GM23338 (cell line): ENCODE measurements at regions not wholly inside any gene's neighbourhood (a gene's known extent, or its start where the extent isn't known, plus 50 kb on each side); places are given as distances from the start of the nearest gene placed in this dataset.

Experiments
- ATAC-seq: fragments of 200-7000 bp; cut with Tn5 transposase; 3 replicates; pipeline ENCODE4 v1.9.1; 2020
- DNase-seq: peaks from one replicate; pipeline ENCODE4 v3.0.0-alpha.2; 2015; ENCODE audit warnings: low spot score
- H2AFZ ChIP-seq: fragments of 200-600 bp; sonication (generic); 2 replicates; pipeline ENCODE4 v1.8.0; 2016; ENCODE audit warnings: antibody characterized with exemption, mild to moderate bottlenecking, moderate library complexity
- H3F3A ChIP-seq: fragments of 200-600 bp; sonication (generic); replicated peaks from 2 replicates; pipeline ENCODE4 v1.8.0; 2017; ENCODE audit warnings: antibody characterized with exemption, mixed run types, low read depth
- H3K27ac ChIP-seq: fragments of 200-600 bp; sonication (generic); 2 replicates; pipeline ENCODE4 v1.6.1; 2016; ENCODE audit warnings: low read depth
- H3K27me3 ChIP-seq: fragments of 200-600 bp; sonication (generic); 2 replicates; pipeline ENCODE4 v1.8.0; 2016; ENCODE audit warnings: mild to moderate bottlenecking, mixed run types, moderate library complexity; ENCODE audit not compliant: insufficient read depth
- H3K36me3 ChIP-seq: fragments of 200-600 bp; sonication (generic); 2 replicates; pipeline ENCODE4 v1.8.0; 2016; ENCODE audit warnings: mild to moderate bottlenecking; ENCODE audit not compliant: insufficient read depth
- H3K4me1 ChIP-seq: fragments of 200-600 bp; sonication (generic); 2 replicates; pipeline ENCODE4 v1.8.0; 2016; ENCODE audit warnings: mild to moderate bottlenecking, moderate library complexity; ENCODE audit not compliant: insufficient read depth
- H3K4me2 ChIP-seq: fragments of 200-600 bp; sonication (generic); 2 replicates; pipeline ENCODE4 v1.7.1; 2017; ENCODE audit warnings: mixed run types
- H3K4me3 ChIP-seq: fragments of 200-600 bp; sonication (generic); 2 replicates; pipeline ENCODE4 v1.6.1; 2016; ENCODE audit warnings: mixed run types
- H3K79me2 ChIP-seq: fragments of 200-600 bp; sonication (generic); replicated peaks from 2 replicates; pipeline ENCODE4 v1.8.0; 2017; ENCODE audit warnings: mild to moderate bottlenecking; ENCODE audit not compliant: insufficient read depth
- H3K9me2 ChIP-seq: fragments of 200-600 bp; sonication (generic); 2 replicates; pipeline ENCODE4 v1.8.0; 2017; ENCODE audit not compliant: insufficient read depth
- H4K20me1 ChIP-seq: fragments of 200-600 bp; sonication (generic); replicated peaks from 2 replicates; pipeline ENCODE4 v1.8.0; 2017; ENCODE audit warnings: mild to moderate bottlenecking; ENCODE audit not compliant: insufficient read depth
- H3K27ac Mint-ChIP-seq: 2 replicates; pipeline ENCODE4 v1.8.0; 2020; ENCODE audit warnings: inconsistent platforms, mild to moderate bottlenecking, moderate library complexity, mixed read lengths
- H3K27me3 Mint-ChIP-seq: 3 replicates; pipeline ENCODE4 v1.8.0; 2022; ENCODE audit warnings: low read depth, mild to moderate bottlenecking, moderate library complexity, mixed read lengths, inconsistent platforms; ENCODE audit not compliant: insufficient read depth, poor library complexity
- H3K36me3 Mint-ChIP-seq: 3 replicates; pipeline ENCODE4 v1.8.0; 2021; ENCODE audit warnings: low read depth, mild to moderate bottlenecking, inconsistent platforms, moderate library complexity, mixed read lengths
- H3K4me1 Mint-ChIP-seq: 3 replicates; pipeline ENCODE4 v1.8.0; 2020; ENCODE audit warnings: mild to moderate bottlenecking, inconsistent platforms, mixed read lengths
- H3K4me3 Mint-ChIP-seq: 3 replicates; pipeline ENCODE4 v1.8.0; 2021; ENCODE audit warnings: moderate library complexity, mild to moderate bottlenecking, inconsistent platforms, mixed read lengths
- H3K9me3 Mint-ChIP-seq: 3 replicates; pipeline ENCODE4 v1.8.0; 2020; ENCODE audit warnings: moderate library complexity, mild to moderate bottlenecking, inconsistent platforms, mixed read lengths
- CREB1 ChIP-seq: fragments of 250-450 bp; sonication (Bioruptor Pico); IDR thresholded peaks from 2 replicates; pipeline ENCODE4 v1.5.0; 2020; ENCODE audit warnings: low read depth, mild to moderate bottlenecking, moderate library complexity
- EZH2 ChIP-seq: fragments of 200-600 bp; sonication (generic); IDR thresholded peaks from one replicate; pipeline ENCODE4 v1.8.0; 2017; ENCODE audit warnings: antibody characterized with exemption, mild to moderate bottlenecking, low read depth; ENCODE audit not compliant: unreplicated experiment
- EZH2phosphoT487 ChIP-seq: fragments of 200-600 bp; sonication (generic); IDR thresholded peaks from one replicate; pipeline ENCODE4 v1.8.1; 2018; ENCODE audit warnings: antibody characterized with exemption; ENCODE audit not compliant: unreplicated experiment
- JUNB ChIP-seq: IDR thresholded peaks from one replicate; pipeline ENCODE4 v1.6.1; 2016; ENCODE audit warnings: antibody characterized with exemption; ENCODE audit not compliant: unreplicated experiment
- NANOG ChIP-seq: IDR thresholded peaks from 2 replicates; pipeline ENCODE4 v1.6.1; 2016; ENCODE audit warnings: antibody characterized with exemption, borderline replicate concordance
- POLR2AphosphoS5 ChIP-seq: IDR thresholded peaks from 2 replicates; pipeline ENCODE4 v1.6.1; 2016; ENCODE audit warnings: antibody characterized with exemption, low read depth
- STAT1 ChIP-seq: IDR thresholded peaks from one replicate; pipeline ENCODE4 v1.6.1; 2016; ENCODE audit warnings: antibody characterized with exemption; ENCODE audit not compliant: unreplicated experiment
- ZNF114 ChIP-seq: fragments of 250-450 bp; sonication (Bioruptor Pico); IDR thresholded peaks from 2 replicates; pipeline ENCODE4 v1.5.0; 2020; ENCODE audit warnings: mild to moderate bottlenecking, moderate library complexity
- ZNF331 ChIP-seq: fragments of 250-450 bp; sonication (Bioruptor Pico); IDR thresholded peaks from 2 replicates; pipeline ENCODE4 v1.5.0; 2020; ENCODE audit warnings: low read depth, mild to moderate bottlenecking, moderate library complexity
- TF ChIP-seq, protein P1 (sequence below), 2 experiments: fragments of 200-600 bp in 1 of 2; sonication (generic) in 1 of 2; conservative IDR thresholded peaks; 2 replicates each; pipeline versions ENCODE4 v1.5.1 to v1.6.1; 2016 to 2017; ENCODE audit warnings: antibody characterized with exemption in 2 of 2, low read depth in 2 of 2, mild to moderate bottlenecking in 2 of 2, moderate library complexity in 1 of 2
- TF ChIP-seq, protein P2 (sequence below): IDR thresholded peaks from one replicate; pipeline ENCODE4 v1.6.1; 2018; ENCODE audit warnings: antibody characterized with exemption; ENCODE audit not compliant: unreplicated experiment
- TF ChIP-seq, protein P3 (sequence below): IDR thresholded peaks from 2 replicates; pipeline ENCODE4 v1.6.1; 2016; ENCODE audit warnings: antibody characterized with exemption
- TF ChIP-seq, protein P4 (sequence below): fragments of 250-450 bp; sonication (Bioruptor Pico); IDR thresholded peaks from 2 replicates; pipeline ENCODE4 v1.5.0; 2020; ENCODE audit warnings: mild to moderate bottlenecking, moderate library complexity

DNA sequence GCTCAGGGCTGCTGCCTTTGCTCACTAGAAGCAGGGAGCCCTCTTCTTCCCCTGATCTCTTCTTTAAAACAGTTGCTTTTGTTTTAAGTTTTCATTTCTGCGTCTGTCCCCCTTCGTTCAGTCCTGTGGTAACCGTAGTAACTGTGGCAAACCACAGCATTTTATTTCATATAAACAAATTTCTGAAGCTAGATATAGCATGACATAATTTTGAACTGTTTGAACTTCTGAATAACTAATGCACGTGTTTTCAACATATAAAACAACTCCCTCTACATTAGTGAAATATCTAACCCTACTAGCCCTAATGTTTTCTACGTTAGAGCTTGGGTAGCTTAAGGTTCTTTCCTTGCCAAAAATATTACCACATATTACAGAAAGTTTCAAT lies 104.6 kb downstream of the DISP1 start:
- Histone ChIP-seq H3K27me3 (no peaks in the 10 kb centered on the region), H3K4me3 (no peak overlapping the region), H2AFZ (no peak overlapping the region), H3K4me1 (no peaks in the 10 kb centered on the region), H3K9me2 (no peaks in the 10 kb centered on the region), H3K36me3 (peaks cover 6% of the 10 kb centered on the region; the same call in 1 of the 2 replicates), H3F3A (no peaks in the 10 kb centered on the region), H4K20me1 (no peaks in the 10 kb centered on the region), H3K27ac (no peak overlapping the region), H3K4me2 (no peak overlapping the region), H3K79me2 (no peaks in the 10 kb centered on the region)
- H3K9me3 Mint-ChIP-seq: peaks cover 9% of the 10 kb centered on the region
- H3K27me3 Mint-ChIP-seq: no peaks in the 10 kb centered on the region
- H3K4me1 Mint-ChIP-seq: no peaks in the 10 kb centered on the region; the same call in 2 of the 3 replicates
- ATAC-seq: no peak
- H3K36me3 Mint-ChIP-seq: peaks cover 8% of the 10 kb centered on the region
- no peak for TF ChIP-seq STAT1
- TF ChIP-seq, protein P1, sequence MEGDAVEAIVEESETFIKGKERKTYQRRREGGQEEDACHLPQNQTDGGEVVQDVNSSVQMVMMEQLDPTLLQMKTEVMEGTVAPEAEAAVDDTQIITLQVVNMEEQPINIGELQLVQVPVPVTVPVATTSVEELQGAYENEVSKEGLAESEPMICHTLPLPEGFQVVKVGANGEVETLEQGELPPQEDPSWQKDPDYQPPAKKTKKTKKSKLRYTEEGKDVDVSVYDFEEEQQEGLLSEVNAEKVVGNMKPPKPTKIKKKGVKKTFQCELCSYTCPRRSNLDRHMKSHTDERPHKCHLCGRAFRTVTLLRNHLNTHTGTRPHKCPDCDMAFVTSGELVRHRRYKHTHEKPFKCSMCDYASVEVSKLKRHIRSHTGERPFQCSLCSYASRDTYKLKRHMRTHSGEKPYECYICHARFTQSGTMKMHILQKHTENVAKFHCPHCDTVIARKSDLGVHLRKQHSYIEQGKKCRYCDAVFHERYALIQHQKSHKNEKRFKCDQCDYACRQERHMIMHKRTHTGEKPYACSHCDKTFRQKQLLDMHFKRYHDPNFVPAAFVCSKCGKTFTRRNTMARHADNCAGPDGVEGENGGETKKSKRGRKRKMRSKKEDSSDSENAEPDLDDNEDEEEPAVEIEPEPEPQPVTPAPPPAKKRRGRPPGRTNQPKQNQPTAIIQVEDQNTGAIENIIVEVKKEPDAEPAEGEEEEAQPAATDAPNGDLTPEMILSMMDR (conservative IDR thresholded peaks at IDR 0.05; ENCODE audit: low read depth in 2 of 2): no peak
- TF ChIP-seq, protein P2, sequence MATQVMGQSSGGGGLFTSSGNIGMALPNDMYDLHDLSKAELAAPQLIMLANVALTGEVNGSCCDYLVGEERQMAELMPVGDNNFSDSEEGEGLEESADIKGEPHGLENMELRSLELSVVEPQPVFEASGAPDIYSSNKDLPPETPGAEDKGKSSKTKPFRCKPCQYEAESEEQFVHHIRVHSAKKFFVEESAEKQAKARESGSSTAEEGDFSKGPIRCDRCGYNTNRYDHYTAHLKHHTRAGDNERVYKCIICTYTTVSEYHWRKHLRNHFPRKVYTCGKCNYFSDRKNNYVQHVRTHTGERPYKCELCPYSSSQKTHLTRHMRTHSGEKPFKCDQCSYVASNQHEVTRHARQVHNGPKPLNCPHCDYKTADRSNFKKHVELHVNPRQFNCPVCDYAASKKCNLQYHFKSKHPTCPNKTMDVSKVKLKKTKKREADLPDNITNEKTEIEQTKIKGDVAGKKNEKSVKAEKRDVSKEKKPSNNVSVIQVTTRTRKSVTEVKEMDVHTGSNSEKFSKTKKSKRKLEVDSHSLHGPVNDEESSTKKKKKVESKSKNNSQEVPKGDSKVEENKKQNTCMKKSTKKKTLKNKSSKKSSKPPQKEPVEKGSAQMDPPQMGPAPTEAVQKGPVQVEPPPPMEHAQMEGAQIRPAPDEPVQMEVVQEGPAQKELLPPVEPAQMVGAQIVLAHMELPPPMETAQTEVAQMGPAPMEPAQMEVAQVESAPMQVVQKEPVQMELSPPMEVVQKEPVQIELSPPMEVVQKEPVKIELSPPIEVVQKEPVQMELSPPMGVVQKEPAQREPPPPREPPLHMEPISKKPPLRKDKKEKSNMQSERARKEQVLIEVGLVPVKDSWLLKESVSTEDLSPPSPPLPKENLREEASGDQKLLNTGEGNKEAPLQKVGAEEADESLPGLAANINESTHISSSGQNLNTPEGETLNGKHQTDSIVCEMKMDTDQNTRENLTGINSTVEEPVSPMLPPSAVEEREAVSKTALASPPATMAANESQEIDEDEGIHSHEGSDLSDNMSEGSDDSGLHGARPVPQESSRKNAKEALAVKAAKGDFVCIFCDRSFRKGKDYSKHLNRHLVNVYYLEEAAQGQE: no peak
- no peak for TF ChIP-seq ZNF331 (CRISPR knock-in tag)
- no peak for TF ChIP-seq EZH2
- no peak for TF ChIP-seq NANOG
- TF ChIP-seq, protein P3, sequence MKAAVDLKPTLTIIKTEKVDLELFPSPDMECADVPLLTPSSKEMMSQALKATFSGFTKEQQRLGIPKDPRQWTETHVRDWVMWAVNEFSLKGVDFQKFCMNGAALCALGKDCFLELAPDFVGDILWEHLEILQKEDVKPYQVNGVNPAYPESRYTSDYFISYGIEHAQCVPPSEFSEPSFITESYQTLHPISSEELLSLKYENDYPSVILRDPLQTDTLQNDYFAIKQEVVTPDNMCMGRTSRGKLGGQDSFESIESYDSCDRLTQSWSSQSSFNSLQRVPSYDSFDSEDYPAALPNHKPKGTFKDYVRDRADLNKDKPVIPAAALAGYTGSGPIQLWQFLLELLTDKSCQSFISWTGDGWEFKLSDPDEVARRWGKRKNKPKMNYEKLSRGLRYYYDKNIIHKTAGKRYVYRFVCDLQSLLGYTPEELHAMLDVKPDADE: no peak
- TF ChIP-seq JUNB: no peak
- no peak for TF ChIP-seq POLR2AphosphoS5
- TF ChIP-seq EZH2phosphoT487: no peak
- TF ChIP-seq ZNF114 (CRISPR knock-in tag): no peak
- TF ChIP-seq CREB1 (CRISPR knock-in tag): no peak
- TF ChIP-seq, protein P4, sequence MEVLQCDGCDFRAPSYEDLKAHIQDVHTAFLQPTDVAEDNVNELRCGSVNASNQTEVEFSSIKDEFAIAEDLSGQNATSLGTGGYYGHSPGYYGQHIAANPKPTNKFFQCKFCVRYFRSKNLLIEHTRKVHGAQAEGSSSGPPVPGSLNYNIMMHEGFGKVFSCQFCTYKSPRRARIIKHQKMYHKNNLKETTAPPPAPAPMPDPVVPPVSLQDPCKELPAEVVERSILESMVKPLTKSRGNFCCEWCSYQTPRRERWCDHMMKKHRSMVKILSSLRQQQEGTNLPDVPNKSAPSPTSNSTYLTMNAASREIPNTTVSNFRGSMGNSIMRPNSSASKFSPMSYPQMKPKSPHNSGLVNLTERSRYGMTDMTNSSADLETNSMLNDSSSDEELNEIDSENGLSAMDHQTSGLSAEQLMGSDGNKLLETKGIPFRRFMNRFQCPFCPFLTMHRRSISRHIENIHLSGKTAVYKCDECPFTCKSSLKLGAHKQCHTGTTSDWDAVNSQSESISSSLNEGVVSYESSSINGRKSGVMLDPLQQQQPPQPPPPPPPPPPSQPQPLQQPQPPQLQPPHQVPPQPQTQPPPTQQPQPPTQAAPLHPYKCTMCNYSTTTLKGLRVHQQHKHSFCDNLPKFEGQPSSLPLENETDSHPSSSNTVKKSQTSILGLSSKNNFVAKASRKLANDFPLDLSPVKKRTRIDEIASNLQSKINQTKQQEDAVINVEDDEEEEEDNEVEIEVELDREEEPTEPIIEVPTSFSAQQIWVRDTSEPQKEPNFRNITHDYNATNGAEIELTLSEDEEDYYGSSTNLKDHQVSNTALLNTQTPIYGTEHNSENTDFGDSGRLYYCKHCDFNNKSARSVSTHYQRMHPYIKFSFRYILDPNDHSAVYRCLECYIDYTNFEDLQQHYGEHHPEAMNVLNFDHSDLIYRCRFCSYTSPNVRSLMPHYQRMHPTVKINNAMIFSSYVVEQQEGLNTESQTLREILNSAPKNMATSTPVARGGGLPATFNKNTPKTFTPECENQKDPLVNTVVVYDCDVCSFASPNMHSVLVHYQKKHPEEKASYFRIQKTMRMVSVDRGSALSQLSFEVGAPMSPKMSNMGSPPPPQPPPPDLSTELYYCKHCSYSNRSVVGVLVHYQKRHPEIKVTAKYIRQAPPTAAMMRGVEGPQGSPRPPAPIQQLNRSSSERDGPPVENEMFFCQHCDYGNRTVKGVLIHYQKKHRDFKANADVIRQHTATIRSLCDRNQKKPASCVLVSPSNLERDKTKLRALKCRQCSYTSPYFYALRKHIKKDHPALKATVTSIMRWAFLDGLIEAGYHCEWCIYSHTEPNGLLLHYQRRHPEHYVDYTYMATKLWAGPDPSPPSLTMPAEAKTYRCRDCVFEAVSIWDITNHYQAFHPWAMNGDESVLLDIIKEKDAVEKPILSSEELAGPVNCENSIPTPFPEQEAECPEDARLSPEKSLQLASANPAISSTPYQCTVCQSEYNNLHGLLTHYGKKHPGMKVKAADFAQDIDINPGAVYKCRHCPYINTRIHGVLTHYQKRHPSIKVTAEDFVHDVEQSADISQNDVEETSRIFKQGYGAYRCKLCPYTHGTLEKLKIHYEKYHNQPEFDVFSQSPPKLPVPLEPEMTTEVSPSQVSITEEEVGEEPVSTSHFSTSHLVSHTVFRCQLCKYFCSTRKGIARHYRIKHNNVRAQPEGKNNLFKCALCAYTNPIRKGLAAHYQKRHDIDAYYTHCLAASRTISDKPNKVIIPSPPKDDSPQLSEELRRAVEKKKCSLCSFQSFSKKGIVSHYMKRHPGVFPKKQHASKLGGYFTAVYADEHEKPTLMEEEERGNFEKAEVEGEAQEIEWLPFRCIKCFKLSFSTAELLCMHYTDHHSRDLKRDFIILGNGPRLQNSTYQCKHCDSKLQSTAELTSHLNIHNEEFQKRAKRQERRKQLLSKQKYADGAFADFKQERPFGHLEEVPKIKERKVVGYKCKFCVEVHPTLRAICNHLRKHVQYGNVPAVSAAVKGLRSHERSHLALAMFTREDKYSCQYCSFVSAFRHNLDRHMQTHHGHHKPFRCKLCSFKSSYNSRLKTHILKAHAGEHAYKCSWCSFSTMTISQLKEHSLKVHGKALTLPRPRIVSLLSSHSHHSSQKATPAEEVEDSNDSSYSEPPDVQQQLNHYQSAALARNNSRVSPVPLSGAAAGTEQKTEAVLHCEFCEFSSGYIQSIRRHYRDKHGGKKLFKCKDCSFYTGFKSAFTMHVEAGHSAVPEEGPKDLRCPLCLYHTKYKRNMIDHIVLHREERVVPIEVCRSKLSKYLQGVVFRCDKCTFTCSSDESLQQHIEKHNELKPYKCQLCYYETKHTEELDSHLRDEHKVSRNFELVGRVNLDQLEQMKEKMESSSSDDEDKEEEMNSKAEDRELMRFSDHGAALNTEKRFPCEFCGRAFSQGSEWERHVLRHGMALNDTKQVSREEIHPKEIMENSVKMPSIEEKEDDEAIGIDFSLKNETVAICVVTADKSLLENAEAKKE: no peak
- DNase-seq: no peak
- H3K27ac Mint-ChIP-seq: no peak overlapping the region
- no peak overlapping the region for H3K4me3 Mint-ChIP-seq
